ENCODE measurements at regions not wholly inside any gene's neighbourhood (a gene's known extent, or its start where the extent isn't known, plus 50 kb on each side); places are given as distances from the start of the nearest gene placed in this dataset.
"Not testable (repeated sequence)": the region's sequence is repeated elsewhere in the genome, so short reads cannot be mapped to it uniquely, and the experiment has no call there.

- no peak for FAIRE-seq
Measured at GRCh38 chr13:61880578-61881283, 465.1 kb upstream of the PCDH20 start.

GRCh38 chr13:61878565-61878964, 462.9 kb upstream of the PCDH20 start:
- H3K36me3 ChIP-seq (ENCODE audit: control insufficient read depth, insufficient read depth, low read length); DNase-seq (ENCODE audit: low read depth); FAIRE-seq; H3K4me3 ChIP-seq (ENCODE audit: low read depth, low read length); H3K27me3 ChIP-seq (ENCODE audit: control insufficient read depth, insufficient read depth, low read length): not testable (repeated sequence)

More at GRCh38 chr13:61880578-61881283, 465.1 kb upstream of the PCDH20 start:
- H3K36me3 ChIP-seq (ENCODE audit: control insufficient read depth, insufficient read depth, low read length): no peaks in the 10 kb centered on the region
- no peak overlapping the region for H3K4me3 ChIP-seq (ENCODE audit: low read depth, low read length)
- no peaks in the 10 kb centered on the region for H3K27me3 ChIP-seq (ENCODE audit: control insufficient read depth, insufficient read depth, low read length)
- peak; percentile 52 for DNase-seq (ENCODE audit: low read depth)
- peak; percentile 70 for TF ChIP-seq CTCF (IDR thresholded peaks at IDR 0.05; ENCODE audit: insufficient read depth, low read length, severe bottlenecking)

- Histone ChIP-seq H3K36me3 (ENCODE audit: control insufficient read depth, insufficient read depth, low read length) (no peaks in the 10 kb centered on the region), H3K4me3 (ENCODE audit: low read depth, low read length) (no peak overlapping the region), H3K27me3 (ENCODE audit: control insufficient read depth, insufficient read depth, low read length) (no peaks in the 10 kb centered on the region)
- FAIRE-seq (no peak), DNase-seq (ENCODE audit: low read depth) (no peak)
- TF ChIP-seq CTCF (IDR thresholded peaks at IDR 0.05; ENCODE audit: insufficient read depth, low read length, severe bottlenecking): no peak
Measured at GRCh38 chr13:61874970-61875579, 459.4 kb upstream of the PCDH20 start.

- FAIRE-seq (no peak), DNase-seq (ENCODE audit: low read depth) (no peak)
- no peaks in the 10 kb centered on the region for H3K27me3 ChIP-seq (ENCODE audit: control insufficient read depth, insufficient read depth, low read length)
- H3K36me3 ChIP-seq (ENCODE audit: control insufficient read depth, insufficient read depth, low read length): no peaks in the 10 kb centered on the region
- no peak overlapping the region for H3K4me3 ChIP-seq (ENCODE audit: low read depth, low read length)
- no peak for TF ChIP-seq CTCF (IDR thresholded peaks at IDR 0.05; ENCODE audit: insufficient read depth, low read length, severe bottlenecking)
Measured at GRCh38 chr13:61873717-61874116, 458.1 kb upstream of the PCDH20 start.

- H3K4me3 ChIP-seq (ENCODE audit: low read depth, low read length): no peak overlapping the region
- no peak for DNase-seq (ENCODE audit: low read depth)
- no peak for TF ChIP-seq CTCF (IDR thresholded peaks at IDR 0.05; ENCODE audit: insufficient read depth, low read length, severe bottlenecking)
- H3K27me3 ChIP-seq (ENCODE audit: control insufficient read depth, insufficient read depth, low read length): no peaks in the 10 kb centered on the region
- H3K36me3 ChIP-seq (ENCODE audit: control insufficient read depth, insufficient read depth, low read length): no peaks in the 10 kb centered on the region
- no peak for FAIRE-seq
Measured at GRCh38 chr13:61857198-61857597, 441.5 kb upstream of the PCDH20 start.

GRCh38 chr13:61852116-61852619, 436.5 kb upstream of the PCDH20 start:
- FAIRE-seq: no peak

More at GRCh38 chr13:61852116-61852619, 436.5 kb upstream of the PCDH20 start:
- no peaks in the 10 kb centered on the region for H3K36me3 ChIP-seq (ENCODE audit: control insufficient read depth, insufficient read depth, low read length)
- TF ChIP-seq CTCF (IDR thresholded peaks at IDR 0.05; ENCODE audit: insufficient read depth, low read length, severe bottlenecking): no peak
- no peaks in the 10 kb centered on the region for H3K27me3 ChIP-seq (ENCODE audit: control insufficient read depth, insufficient read depth, low read length)
- H3K4me3 ChIP-seq (ENCODE audit: low read depth, low read length): no peak overlapping the region
- DNase-seq (ENCODE audit: low read depth): no peak
